ENCODE measurements at regions not wholly inside any gene's neighbourhood (a gene's known extent, or its start where the extent isn't known, plus 50 kb on each side); places are given as distances from the start of the nearest gene placed in this dataset.

DNA sequence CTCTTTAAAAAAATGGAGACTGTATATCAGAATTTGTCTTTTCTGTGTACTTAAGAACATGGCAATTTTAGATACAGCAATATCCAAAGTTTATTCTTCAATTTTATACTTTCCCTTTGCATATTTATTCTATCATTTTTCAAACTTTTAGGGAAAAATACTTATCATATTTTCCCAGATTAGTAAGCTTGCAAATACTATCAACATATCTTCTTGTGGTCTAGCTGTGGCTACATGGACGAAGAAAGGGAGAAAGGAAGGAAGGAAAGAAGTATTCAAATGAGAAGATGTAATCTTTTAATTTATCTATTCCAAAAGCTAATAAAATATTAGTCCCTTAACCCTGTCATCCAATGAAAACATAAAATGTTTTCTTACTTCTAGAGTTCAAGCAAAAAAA is 797.8 kb upstream of the GALNTL6 start:
- no peak for TF ChIP-seq EZH2 (IDR thresholded peaks at IDR 0.05; ENCODE audit: borderline replicate concordance, insufficient read depth, low read depth, low read length, poor library complexity, severe bottlenecking)
- TF ChIP-seq, protein P1, sequence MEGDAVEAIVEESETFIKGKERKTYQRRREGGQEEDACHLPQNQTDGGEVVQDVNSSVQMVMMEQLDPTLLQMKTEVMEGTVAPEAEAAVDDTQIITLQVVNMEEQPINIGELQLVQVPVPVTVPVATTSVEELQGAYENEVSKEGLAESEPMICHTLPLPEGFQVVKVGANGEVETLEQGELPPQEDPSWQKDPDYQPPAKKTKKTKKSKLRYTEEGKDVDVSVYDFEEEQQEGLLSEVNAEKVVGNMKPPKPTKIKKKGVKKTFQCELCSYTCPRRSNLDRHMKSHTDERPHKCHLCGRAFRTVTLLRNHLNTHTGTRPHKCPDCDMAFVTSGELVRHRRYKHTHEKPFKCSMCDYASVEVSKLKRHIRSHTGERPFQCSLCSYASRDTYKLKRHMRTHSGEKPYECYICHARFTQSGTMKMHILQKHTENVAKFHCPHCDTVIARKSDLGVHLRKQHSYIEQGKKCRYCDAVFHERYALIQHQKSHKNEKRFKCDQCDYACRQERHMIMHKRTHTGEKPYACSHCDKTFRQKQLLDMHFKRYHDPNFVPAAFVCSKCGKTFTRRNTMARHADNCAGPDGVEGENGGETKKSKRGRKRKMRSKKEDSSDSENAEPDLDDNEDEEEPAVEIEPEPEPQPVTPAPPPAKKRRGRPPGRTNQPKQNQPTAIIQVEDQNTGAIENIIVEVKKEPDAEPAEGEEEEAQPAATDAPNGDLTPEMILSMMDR (IDR thresholded peaks at IDR 0.05), result no peak
